DMS 273 (cell line): ENCODE measurements at regions not wholly inside any gene's neighbourhood (a gene's known extent, or its start where the extent isn't known, plus 50 kb on each side); places are given as distances from the start of the nearest gene placed in this dataset.
"Not testable (repeated sequence)": the region's sequence is repeated elsewhere in the genome, so short reads cannot be mapped to it uniquely, and the experiment has no call there.

ENCODE experiments used
- DNase-seq: peaks from one replicate; lab custom pipeline; 2025; ENCODE audit not compliant: unreplicated experiment; lab: John Stamatoyannopoulos, UW

DNA sequence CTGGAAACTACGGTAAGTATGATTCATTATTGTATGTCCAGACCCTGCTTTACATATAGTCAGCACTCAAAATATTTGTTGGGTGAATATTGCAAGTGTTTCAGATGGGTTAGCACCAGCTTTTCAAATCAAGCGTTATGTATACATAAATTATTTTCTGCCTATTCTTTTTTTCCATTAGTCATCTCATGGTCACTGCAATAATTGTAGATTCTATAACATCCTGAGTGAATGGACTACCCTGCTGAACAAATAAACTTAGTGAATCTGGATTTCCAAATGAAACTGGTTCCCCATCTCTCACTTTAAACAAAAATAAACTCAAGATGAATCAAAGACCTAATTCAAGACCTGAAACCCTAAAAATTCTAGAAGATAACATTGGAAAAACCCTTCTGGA, 152.3 kb downstream of the DIO2 start:
- DNase-seq: no peak

DNA sequence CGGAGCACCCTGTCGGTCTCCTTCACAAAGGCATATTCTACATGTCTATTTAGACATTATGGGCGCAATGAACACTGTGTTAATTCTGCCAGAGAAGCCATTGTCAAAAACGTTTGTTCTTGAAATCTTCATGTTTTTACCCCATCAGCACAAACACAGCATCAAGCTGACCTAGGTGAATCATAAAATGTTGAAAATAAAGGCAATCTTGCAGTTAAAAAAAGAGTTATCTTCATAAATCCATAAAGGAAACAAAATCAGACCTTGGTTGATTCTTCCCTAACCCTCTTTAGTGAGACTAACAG, 154.9 kb downstream of the DIO2 start:
- DNase-seq: no peak

DNA sequence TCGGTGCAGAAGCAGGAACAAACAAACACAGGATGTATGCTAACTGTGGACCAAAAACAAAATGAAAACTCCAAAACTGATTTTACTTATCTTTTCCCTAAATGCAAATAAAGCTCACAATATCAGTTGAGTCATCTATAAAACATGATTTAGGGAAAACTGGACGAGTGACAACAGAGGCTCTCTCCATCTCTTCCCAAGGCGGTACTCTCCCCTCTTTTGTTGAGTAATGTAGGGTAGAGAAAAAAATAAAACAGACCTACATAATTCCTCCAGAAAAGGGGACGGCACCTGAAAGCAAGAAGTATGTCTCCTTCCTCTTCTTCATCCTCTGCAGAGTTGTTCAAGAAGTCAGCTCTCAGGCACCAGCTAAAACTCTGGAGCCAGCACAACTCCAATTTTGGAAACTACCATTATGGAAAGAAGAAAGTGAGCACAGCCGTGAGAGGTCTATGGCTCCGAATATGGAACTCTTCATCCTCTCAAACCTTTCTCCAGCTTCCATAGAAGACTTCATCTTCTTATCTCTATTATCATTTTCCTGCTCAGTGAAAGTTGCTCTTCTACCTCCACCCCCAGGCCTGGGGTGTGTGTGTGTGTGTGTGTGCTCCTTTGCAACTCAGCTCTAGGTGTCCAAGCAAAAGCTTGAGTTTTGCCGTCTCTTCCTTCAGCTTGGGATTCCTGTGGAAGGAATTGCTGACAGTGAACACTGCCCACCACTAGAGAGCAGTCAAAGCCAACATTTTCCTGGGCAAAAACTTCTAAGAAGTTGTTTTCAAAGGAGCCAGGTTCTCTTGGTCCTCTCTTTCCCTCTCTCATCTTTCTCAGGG, 155.4 kb downstream of the DIO2 start:
- peak; percentile 73 for DNase-seq

DNA sequence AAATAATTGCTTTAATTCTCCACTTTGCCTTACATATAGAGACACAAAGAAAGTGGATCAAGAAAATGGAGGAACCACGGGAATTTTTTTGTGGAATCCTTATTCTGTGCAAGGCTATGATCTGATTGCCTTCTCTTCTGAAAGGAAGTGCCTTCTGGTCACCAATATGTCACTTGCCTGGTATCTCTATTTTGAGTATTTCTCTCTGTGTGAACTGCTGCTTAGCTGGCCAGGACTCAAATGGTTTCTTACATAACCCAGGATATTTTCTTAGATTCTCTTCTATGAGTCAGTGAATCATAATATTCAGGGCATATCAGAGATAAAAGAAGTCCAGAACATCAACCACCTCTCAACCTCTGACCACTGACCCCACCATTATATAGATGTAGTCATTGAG, 156.1 kb downstream of the DIO2 start:
- no peak for DNase-seq

DNA sequence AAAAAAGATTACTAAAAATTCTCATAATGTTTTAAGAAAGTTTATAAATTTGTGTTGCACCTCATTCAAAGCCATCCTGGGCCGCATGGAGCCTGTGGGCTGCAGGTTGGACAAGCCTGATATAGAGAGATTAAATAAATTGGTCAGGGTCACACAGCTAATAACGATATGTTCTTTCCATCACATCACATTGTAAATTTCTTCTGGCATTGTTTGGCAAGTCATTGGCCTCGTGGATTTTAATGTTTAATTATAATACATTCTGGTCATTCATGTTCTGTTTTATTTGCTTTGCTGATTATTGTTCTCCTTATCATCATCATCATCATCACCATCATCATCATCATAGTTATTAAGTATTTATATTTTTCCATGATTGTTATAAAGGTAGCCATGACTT, 157.3 kb downstream of the DIO2 start:
- DNase-seq: no peak

DNA sequence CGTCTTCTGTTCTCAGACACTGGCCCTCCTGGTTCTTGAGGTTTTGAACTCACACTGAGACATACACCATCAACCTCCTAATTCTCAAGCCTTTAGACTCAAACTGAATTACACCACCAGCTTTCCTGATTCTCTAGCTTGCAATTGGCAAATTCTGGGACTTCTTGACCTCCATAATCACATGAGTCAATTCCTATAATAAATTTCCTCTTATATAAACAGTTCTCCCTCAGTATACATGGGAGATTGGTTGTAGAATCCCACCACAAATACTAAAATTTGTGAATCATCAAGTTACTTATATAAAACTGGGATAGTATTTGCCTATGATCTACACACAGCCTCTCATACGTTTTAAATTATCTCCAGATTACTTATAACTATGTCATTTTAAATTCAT, 162.2 kb downstream of the DIO2 start:
- DNase-seq: no peak

DNA sequence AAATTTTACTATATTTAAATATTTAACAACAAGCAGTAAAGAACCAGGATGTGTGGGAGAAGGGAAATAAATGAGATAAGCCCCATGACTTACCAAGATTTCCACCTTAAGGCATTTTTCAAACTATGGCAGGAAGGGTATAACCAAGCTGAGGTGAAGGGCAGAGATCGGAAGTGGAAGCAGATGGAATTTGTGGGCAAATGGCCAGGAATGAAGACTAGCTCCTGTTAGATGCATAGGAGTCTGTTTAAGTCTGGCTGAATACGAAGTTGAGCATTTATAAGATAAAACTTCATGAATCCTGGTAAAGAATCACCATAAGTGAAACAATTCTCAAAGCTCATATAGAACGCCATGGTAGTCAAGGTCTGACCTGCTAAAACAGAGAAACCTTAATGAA, 163.5 kb downstream of the DIO2 start:
- peak; percentile 84 for DNase-seq

DNA sequence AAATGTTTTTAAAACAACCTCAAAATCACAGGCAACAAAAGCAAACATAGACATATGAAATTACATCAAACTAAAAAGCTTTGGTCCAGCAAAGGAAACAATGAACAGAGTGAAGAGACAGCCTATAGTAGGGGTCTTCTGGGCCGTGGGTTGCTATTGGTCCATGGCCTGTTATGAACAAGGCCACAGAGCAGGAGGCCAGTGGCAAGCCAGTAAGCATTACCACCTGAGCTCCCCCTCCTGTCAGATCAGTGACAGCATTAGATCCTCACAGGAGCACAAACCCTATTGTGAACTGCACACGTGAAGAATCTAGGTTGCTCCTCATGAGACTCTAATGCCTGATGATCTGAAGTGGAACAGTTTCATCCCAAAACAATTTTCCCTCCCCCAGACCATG, 174.0 kb downstream of the DIO2 start:
- no peak for DNase-seq

DNA sequence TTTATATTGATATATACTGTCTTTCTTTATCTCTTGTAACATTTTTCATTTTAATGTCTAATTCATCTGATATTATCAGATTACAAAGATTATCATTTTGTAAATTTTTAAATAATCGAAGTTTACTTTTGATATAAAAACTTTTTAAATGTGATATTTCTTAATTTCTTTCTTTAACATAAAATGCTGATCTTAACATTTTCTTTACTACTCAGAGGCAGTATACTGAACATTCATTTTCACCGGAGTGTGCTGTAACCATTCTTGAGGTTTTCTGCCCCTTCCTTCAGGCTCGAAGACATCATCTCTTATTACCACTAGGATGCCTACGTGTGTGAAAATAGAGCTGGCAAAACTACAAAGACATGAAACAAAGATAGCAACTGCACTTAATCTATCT, 186.9 kb downstream of the DIO2 start:
- DNase-seq: no peak

DNA sequence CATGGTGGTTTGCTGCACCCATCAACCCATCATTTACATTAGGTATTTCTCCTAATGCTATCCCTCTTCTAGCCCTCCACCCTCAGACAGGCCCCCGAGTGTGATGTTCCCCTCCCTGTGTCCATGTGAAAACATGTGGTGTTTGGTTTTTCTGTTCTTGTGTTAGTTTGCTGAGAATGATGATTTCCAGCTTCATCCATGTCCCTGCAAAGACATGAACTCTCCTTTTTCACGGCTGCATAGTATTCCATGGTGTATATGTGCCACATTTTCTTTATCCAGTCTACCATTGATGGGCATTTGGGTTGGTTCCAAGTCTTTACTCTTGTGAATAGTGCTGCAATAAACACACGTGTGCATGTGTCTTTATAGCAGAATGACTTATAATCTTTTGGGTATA, 192.8 kb downstream of the DIO2 start:
- DNase-seq: not testable (repeated sequence)

DNA sequence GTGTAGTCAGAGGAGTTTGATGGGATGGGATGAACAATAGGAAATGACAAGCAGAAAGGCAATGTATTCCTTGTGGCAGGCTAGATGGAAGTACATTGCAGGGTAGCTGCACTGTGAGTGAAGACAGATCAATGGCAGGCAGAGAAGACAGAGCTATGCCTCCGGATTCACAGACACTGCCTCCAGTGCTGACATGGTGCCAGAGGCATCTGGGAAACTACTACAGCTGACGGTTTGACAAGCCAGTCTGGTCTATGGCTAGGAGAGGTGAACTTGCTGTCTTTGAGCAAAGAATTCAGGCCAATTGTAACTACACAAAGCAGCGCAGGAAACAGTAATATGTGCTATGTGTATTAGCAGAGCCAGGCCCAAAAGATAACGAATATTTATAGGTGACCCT, 193.5 kb downstream of the DIO2 start:
- no peak for DNase-seq

DNA sequence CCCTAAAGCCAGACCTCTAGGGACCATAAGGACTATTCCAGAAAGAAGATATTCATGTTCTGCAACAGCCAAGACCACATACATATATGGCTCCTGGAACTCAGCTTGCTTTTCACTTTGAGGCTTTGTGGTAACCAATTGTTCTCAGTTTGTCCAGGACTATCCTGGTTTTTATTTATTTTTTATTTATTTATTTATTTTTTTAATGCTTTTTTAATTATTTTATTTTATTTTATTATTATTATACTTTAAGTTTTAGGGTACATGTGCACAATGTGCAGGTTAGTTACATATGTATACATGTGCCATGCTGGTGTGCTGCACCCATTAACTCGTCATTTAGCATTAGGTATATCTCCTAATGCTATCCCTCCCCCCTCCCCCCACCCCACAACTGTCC, 201.1 kb downstream of the DIO2 start:
- not testable (repeated sequence) for DNase-seq

DNA sequence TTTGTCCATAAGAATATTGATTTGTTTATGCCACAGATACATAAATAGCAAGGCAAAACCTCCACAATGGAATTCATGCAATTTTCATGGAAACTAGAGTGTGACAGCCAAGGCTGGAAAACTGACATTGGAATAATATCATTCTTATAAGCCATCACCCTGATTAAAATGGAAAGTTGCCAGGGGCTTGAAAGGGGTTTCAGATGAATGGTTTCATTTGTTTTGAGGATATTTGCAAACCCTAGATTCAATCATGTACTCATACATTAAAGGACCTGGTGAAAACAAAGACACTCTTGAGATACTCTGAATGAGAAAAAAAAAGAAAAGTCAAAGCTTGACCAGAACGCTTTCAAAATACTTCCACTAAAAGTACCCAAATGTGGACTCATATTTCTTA, 205.7 kb downstream of the DIO2 start:
- DNase-seq: no peak

DNA sequence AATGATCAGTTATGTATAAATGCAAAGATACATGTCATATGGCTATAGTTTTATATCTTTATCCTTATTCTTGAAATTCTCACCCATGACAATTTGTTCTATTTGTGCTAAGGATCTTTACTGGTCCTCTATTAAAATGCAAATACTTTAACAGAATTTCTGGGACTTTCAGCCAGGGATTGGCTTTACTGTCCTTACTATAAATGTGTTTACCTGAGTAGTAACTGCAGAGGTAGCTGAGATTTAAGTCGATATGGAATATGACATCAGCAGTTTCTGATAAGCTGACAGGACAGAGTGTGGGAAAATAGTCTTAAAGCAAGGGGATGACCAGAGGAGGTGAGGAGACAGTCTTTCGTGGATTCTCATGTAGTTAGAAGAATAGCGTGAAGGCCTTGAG, 206.4 kb downstream of the DIO2 start:
- no peak for DNase-seq

DNA sequence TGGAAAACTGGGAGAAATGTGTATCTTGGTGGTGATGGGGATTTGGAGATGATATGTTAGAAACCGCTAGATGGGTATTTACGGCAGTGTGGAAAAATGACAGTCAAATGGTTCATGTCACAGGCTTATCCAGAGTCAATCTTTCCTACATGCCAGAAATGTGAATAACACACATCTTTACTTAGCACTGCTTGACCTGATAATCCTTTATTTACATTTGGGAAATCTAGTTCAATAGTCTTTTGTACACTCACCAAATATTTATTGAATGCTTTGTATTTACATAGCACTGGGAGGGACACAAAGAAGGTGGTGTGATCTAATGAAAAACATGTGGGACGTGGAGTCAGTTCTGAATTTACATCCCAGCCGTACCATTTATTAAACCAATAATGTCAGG, 208.2 kb downstream of the DIO2 start:
- DNase-seq: no peak

DNA sequence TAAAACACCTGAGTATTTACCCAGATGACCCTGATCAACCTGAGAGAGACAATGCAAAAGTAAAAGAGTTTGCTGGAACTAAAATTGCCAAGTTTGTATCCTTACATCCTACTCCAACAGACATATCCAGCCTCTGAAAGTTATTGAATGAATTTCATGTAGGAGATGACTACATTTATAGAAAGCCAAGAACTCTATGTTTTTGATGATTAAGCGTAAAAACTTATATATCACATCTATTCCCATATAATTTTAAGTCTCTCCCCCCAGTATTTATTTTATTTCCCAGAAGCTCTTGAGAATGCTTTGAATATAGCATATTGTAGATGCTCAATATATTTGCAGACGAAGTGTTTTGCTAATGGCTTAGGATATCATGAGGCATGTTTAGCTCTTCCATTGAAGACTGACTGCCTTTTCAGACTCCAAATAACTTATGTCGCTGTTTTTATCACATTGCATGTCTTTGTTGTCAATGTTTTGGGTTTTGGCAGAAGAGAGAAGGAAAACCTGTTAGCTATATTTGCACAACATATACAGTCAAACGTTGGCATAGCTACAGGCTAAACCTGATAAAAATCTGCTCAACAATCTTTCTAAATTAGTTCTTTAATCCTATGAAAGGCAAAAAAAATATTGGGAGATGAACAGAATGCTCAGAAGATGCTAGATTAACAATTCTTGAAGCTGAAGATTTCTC, 213.6 kb downstream of the DIO2 start:
- DNase-seq: no peak

DNA sequence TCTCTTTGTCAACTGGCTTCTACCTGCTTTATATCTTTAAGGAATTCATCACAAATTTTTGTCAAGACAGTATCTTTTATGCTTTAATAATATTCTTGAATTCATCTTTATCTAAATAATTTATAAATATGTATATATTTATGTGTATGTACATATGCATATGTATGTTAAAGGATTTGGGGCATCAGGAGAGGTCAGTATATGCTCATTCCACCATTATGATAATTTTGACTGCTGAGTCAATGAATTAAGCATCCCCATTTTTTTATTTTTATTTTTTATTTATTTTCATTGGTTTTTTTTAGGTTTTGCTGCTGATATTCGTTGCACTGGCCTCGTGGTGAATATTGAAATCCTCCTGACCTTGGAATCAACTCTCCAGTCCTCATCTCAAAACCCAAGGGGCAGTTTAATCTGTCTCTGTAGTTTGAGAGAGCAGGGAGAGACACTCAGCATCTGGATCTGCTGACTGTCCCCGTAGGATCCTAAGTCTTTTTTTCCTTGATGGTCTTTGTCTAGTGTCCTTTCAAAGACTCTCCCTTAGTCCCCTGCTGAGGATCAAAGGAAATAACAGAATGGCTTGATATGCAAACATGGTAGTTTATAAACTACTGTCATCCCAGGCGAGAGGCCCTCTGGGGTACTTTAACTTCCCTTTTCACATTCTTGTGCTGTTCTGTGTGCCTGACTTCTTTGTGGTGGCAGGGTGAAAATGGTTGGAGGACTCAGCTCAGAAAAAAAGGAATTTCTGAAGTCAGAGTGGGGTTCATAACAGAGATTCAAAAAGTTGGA, 218.7 kb downstream of the DIO2 start:
- no peak for DNase-seq

DNA sequence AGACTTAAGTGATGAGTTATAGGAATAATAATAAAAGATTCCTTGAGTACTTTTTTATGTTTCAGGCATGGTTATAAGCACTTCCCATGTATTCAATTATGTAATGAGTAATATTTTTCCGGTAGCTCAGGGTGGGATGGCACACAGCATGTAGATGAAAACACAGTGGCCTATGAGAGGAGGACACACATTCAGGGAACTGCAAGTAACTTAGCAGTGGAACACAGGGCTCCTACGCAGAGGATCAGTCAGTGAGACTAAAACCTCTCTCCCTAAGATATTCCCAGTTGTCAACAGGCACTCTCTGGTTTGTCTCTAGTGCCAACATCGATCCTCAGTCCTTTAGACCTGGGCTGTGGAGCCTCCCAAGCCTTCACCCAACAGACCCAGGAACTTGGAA, 219.4 kb downstream of the DIO2 start:
- DNase-seq: no peak

DNA sequence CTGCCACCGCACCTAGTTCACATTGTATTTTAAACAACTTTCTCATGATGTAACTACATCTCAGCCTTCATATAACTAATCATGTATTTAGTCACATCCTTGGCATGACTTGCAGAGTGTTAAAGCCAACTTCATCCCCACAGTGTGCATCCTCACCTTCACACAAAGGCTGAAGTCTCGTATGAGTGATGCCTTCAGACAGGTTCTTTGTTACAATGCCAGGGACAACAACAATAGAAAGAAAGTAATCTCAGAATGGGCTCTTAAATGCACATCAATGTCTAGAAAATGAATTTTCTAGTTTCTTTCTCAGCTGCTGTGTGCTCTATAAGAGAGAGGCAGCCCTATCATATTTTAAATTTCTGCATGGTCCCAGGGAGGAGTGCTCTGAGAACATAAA, 221.3 kb downstream of the DIO2 start:
- DNase-seq: no peak

DNA sequence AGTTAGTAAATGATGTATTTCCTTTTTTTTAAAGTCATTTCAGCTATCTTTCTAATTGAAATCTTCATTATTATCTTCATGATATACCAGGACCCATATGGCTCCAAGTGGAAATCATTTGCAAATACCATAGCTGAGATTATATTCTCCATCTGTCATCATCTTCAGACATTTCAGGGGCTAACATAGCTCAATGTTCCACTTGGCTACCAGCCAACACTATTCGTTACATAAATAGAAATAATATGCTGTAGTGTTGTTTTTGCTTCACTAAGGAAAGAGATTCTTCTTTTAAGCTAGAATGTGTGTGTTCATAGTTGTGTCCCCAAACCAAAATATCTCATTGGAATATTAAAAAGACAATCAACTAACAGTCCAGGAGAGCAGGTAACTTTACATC, 225.1 kb downstream of the DIO2 start:
- peak; percentile 13 for DNase-seq

DNA sequence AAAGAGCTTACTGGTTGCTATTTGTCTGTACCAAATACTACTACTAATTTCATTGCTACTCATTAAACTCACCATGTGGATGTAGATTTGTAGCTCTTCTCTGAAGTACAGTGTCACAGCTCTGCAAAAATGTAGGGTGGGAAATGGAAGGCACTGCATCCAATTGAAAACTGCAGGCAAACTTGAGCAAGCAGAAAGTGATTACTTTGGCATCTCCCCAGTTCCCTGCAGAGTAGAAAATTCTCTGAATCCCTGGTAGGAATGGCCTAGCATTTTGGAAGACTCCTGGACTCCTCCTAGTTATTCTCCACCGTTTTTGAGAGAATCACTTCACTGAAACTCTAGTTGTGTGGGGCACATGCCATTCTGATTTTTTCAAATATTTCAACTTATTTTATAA, 239.1 kb downstream of the DIO2 start:
- no peak for DNase-seq

DNA sequence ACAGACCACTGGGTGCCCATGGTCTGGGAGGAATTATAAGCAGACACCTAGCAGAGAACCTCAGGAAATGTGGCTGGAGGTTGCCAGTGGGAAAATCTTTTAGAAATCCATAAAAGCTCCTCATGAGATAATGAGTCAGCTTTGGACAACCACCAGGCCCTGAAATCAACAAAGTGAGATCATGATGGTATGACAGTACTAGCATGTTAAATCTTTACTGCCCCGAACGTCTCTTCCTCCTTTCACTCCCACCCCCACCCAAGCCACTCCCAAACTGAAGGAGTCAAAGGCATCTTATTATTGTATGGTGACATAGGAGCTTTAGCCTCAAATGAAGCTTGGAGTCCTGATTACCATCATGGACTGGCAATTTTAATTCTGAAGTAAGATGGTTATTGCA, 240.0 kb downstream of the DIO2 start:
- DNase-seq: no peak
